SK-N-MC (cell line): ENCODE measurements at regions not wholly inside any gene's neighbourhood (a gene's known extent, or its start where the extent isn't known, plus 50 kb on each side); places are given as distances from the start of the nearest gene placed in this dataset.

Experiments used
- EZH2 ChIP-seq: fragments of 200-600 bp; sonication (generic); IDR thresholded peaks from one replicate; pipeline ENCODE4 v1.6.1; 2017; ENCODE audit warnings: antibody characterized with exemption
- FOXP2 ChIP-seq: optimal IDR thresholded peaks from 2 replicates; pipeline ENCODE3; 2011; ENCODE audit warnings: mild to moderate bottlenecking, moderate library complexity; ENCODE audit not compliant: insufficient read depth; ENCODE audit errors: extremely low read length, control extremely low read depth
- POLR2AphosphoS5 ChIP-seq: IDR thresholded peaks from 2 replicates; pipeline ENCODE4 v1.6.1; 2012; ENCODE audit warnings: mild to moderate bottlenecking, low read depth, low read length, borderline replicate concordance

GRCh38 chr2:150410809-150411208, 76.7 kb downstream of the RND3 start:
- TF ChIP-seq FOXP2: no peak
- TF ChIP-seq EZH2: no peak
- no peak for TF ChIP-seq POLR2AphosphoS5
